Stomach (tissue), 8 donors: ENCODE measurements at regions not wholly inside any gene's neighbourhood (a gene's known extent, or its start where the extent isn't known, plus 50 kb on each side); places are given as distances from the start of the nearest gene placed in this dataset.
A peak's percentile ranks its signal among the peaks of the same experiment; 100 is the strongest.

Experiments
- DNase-seq, 2 donors: peaks; one replicate each; pipeline versions ENCODE4 v3.0.0 to v3.0.0-alpha.2; 2013 to 2019
- H3K27ac ChIP-seq, 5 donors: fragments of 200-600 bp in 4 of 5; sonication (generic) in 4 of 5; one replicate each; pipeline ENCODE4 v1.5.1; 2013 to 2019; ENCODE audit warnings: mild to moderate bottlenecking in 1 of 5, moderate library complexity in 1 of 5
- H3K27me3 ChIP-seq, 3 donors: fragments of 200-600 bp; sonication (generic); one replicate each; pipeline ENCODE4 v1.5.1; 2017 to 2019; ENCODE audit warnings: mixed run types in 1 of 3
- H3K36me3 ChIP-seq, 4 donors: fragments of 200-600 bp; sonication (generic); 1 replicate in 3 of 4; 2 replicates in 1 of 4; pipeline ENCODE4 v1.5.1; 2016 to 2019
- H3K4me1 ChIP-seq, 4 donors: fragments of 200-600 bp; sonication (generic); one replicate each; pipeline ENCODE4 v1.5.1; 2016 to 2019
- H3K4me3 ChIP-seq, 4 donors: fragments of 200-600 bp; sonication (generic) in 3 of 4; one replicate each; pipeline ENCODE4 v1.5.1; 2016 to 2019; ENCODE audit warnings: mild to moderate bottlenecking in 1 of 4
- H3K9me3 ChIP-seq, 4 donors: fragments of 200-600 bp; sonication (generic); one replicate each; pipeline ENCODE4 v1.5.1; 2016 to 2019
- EP300 ChIP-seq: sonication (generic); formaldehyde crosslinking; IDR thresholded peaks from one replicate; pipeline ENCODE4 v1.6.1; 2017; ENCODE audit warnings: antibody characterized with exemption
- POLR2A ChIP-seq, 4 donors: fragments of 450-650 bp; IDR thresholded peaks; one replicate each; pipeline ENCODE4 v1.6.1; 2016; ENCODE audit warnings: antibody characterized with exemption in 4 of 4, control low read depth in 2 of 4, mild to moderate bottlenecking in 1 of 4, moderate library complexity in 1 of 4
- POLR2AphosphoS5 ChIP-seq, 3 donors: sonication (generic); formaldehyde crosslinking; IDR thresholded peaks; one replicate each; pipeline ENCODE4 v1.6.1; 2016; ENCODE audit warnings: antibody characterized with exemption in 3 of 3
- WGBS, 5 donors: extraction: QIAGEN DNeasy Blood & Tissue Kit in 3 of 5; methylation state at CpG; one replicate each; pipeline versions ENCODE4 v1.1.5 to v1.1.7; 2013 to 2018; 5-methylcytosine and 5-hydroxymethylcytosine counted together
- intact Hi-C: fragments of 100-400 bp; cut with DNase I; formaldehyde crosslinking; loops from one replicate; pipeline ENCODE4 v1.15.1; 2023; ENCODE audit warnings: low total_unique reads
- TF ChIP-seq, protein P1 (sequence below), 7 experiments: fragments of 450-650 bp in 4 of 7; fragments of 200-600 bp in 3 of 7; sonication (generic) in 3 of 7; IDR thresholded peaks; one replicate each; pipeline ENCODE4 v1.5.1; 2016 to 2019; ENCODE audit warnings: antibody characterized with exemption in 7 of 7, control low read depth in 2 of 7, mild to moderate bottlenecking in 1 of 7
- donor health status: healthy with polysubstance abuse.
- donor health status: Bipolar disorder and iron deficiency.
- donor health status: healthy.

DNA sequence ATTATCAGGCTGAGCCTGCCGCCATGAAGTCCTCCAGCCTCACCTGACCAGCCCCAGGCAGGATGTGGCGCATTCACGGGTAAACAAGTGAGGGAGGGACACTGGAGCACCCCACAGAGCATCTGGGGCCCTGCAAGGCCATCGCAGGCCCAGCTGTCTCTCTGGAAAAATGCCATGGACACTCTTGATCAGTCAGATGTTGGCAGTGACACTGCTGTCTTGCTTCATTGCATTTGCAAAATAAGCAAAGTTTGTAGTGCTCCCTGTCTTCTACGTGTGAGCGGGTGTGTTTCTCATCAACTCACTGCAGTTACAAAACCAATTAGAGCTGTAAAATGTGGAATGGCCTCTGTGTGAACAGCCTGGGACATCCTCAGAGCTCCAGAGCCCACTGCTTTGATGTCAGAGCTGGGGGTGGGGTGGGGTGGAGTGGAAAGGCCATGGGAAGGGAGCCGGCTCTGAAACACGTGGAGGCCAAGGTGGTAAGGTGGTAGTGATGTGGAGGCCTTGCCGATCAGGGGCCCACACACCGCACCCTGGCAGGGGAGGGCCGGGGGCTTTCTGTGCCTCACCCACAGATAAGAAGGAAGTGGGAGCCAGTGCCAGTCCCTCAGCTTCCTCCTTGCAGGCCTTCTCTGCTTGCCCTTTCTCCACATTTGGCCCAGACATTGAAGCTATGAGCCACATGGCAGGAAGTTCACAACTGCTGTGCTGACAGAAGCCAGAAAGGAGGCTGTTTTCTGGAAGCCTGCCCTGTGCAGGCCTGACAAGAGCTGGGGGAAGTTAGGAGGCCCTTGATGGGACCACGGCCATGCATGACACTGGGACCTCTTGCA is 254.9 kb downstream of the RHOU start:
- Histone ChIP-seq H3K27me3 (no peaks in the 10 kb centered on the region), H3K27ac (peak overlapping the region; percentile 14 to 80 (median 74))

DNA sequence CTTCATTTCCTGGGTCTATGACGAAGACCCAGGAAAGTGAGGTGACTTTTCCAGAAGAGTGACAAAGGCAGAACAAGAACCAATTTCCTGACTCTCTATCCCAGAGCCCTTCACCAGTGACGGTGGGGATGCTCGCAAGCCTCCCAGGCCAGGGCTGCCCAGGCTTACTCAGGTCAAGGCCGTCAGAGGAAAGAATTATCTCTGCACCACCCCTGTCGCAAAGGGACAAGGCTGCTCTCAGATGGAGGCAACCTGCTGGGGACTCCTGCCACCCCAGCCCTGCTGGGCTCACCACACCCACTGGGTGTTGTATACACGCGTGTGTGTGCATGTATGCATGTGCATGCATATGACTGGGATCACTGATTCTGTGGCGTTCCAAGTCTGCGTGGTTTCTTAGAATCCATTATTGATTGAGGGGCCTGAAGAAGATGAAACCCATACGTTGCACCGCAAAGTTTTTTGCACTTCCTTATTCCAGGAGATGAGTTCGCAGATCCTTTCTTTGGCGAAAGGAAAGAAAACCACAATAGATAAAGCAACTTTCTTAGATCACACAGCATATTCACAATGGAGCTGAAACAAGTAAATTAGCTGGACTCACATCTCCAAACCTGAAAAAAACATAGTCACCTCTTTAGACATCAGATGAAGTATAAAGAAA is 255.8 kb downstream of the RHOU start:
- TF ChIP-seq POLR2A (IDR thresholded peaks at IDR 0.05): no peak
- 86 to 94% (median 94%) methylated on average over 13 of the region's 13 CpGs for WGBS, 5 donors
- intact Hi-C loops: no loop called here
- Histone ChIP-seq H3K36me3 (no peaks in the 10 kb centered on the region), H3K9me3 (no peaks in the 10 kb centered on the region), H3K27ac (peak overlapping the region in 3 of 5 donors; percentile 74 to 80 (median 75)), H3K4me1 (peaks cover 14 to 42% (median 26%) of the 10 kb centered on the region in 4 donors), H3K4me3 (no peak overlapping the region), H3K27me3 (no peaks in the 10 kb centered on the region)
- DNase-seq: no peak

More for the DNA sequence above, 254.9 kb downstream of the RHOU start:
- Histone ChIP-seq H3K36me3 (no peaks in the 10 kb centered on the region), H3K9me3 (no peaks in the 10 kb centered on the region), H3K4me1 (peaks cover 14 to 44% (median 27%) of the 10 kb centered on the region in 4 donors), H3K4me3 (no peak overlapping the region)
- TF ChIP-seq, protein P1, sequence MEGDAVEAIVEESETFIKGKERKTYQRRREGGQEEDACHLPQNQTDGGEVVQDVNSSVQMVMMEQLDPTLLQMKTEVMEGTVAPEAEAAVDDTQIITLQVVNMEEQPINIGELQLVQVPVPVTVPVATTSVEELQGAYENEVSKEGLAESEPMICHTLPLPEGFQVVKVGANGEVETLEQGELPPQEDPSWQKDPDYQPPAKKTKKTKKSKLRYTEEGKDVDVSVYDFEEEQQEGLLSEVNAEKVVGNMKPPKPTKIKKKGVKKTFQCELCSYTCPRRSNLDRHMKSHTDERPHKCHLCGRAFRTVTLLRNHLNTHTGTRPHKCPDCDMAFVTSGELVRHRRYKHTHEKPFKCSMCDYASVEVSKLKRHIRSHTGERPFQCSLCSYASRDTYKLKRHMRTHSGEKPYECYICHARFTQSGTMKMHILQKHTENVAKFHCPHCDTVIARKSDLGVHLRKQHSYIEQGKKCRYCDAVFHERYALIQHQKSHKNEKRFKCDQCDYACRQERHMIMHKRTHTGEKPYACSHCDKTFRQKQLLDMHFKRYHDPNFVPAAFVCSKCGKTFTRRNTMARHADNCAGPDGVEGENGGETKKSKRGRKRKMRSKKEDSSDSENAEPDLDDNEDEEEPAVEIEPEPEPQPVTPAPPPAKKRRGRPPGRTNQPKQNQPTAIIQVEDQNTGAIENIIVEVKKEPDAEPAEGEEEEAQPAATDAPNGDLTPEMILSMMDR (IDR thresholded peaks at IDR 0.05): no peak
- TF ChIP-seq POLR2A (IDR thresholded peaks at IDR 0.05) (no peak), EP300 (no peak), POLR2AphosphoS5 (IDR thresholded peaks at IDR 0.05) (peak in 2 of 3 donors; percentile 45 to 64)
- peak; percentile 38 to 79 for DNase-seq
- 59 to 64% (median 62%) methylated on average over 8 to 12 of the region's 12 CpGs for WGBS, 5 donors
- intact Hi-C loops: no loop called here

DNA sequence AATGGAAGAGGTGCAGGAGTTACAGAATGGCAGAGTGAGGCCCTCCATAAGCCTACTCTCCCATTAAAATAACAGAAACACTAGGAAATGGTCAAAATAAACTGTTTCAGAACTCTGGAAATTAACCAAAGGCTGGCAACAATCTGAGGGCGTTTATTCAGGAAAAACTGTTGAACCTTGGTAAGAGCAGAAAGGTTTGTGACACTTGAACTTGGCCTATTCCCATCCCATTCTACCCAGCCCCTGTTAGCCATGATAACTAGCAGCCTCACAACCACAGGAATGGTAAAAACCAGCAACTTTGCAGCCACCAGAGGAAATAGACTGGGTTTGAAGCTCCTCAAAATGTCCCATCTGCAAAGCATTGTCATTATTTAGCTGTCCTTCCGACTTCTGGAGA is 256.8 kb downstream of the RHOU start:
- WGBS, 5 donors: 87 to 97% (median 92%) methylated on average over 2 of the region's 2 CpGs
- intact Hi-C loops: no loop called here
- no peaks in the 10 kb centered on the region for H3K27me3 ChIP-seq
- TF ChIP-seq POLR2A (IDR thresholded peaks at IDR 0.05) (no peak), POLR2AphosphoS5 (IDR thresholded peaks at IDR 0.05) (no peak), EP300 (no peak)
- TF ChIP-seq, protein P1 (IDR thresholded peaks at IDR 0.05): no peak
- no peaks in the 10 kb centered on the region for H3K36me3 ChIP-seq
- peaks cover 8 to 32% (median 21%) of the 10 kb centered on the region in 4 donors for H3K4me1 ChIP-seq
- H3K9me3 ChIP-seq: no peaks in the 10 kb centered on the region
- DNase-seq: no peak
- H3K4me3 ChIP-seq: no peak overlapping the region
- no peak overlapping the region for H3K27ac ChIP-seq

- H3K9me3 ChIP-seq: no peaks in the 10 kb centered on the region
- 92 to 96% (median 93%) methylated on average over 8 of the region's 8 CpGs for WGBS, 5 donors
- H3K4me3 ChIP-seq: no peak overlapping the region
- DNase-seq: no peak
- peaks cover 8 to 25% (median 19%) of the 10 kb centered on the region in 4 donors for H3K4me1 ChIP-seq
- no peak for TF ChIP-seq EP300
- TF ChIP-seq POLR2AphosphoS5 (IDR thresholded peaks at IDR 0.05): no peak
- no peak for TF ChIP-seq POLR2A (IDR thresholded peaks at IDR 0.05)
- TF ChIP-seq, protein P1 (IDR thresholded peaks at IDR 0.05): no peak
- no peaks in the 10 kb centered on the region for H3K36me3 ChIP-seq
- no peak overlapping the region for H3K27ac ChIP-seq
- intact Hi-C loops: no loop called here
- no peaks in the 10 kb centered on the region for H3K27me3 ChIP-seq
Observed at GRCh38 chr1:228992907-228993535, 257.7 kb downstream of the RHOU start.
